Neutrophil (primary cell): ENCODE measurements at regions not wholly inside any gene's neighbourhood (a gene's known extent, or its start where the extent isn't known, plus 50 kb on each side); places are given as distances from the start of the nearest gene placed in this dataset.

Experiments used
- H3K27ac ChIP-seq: fragments of 200-600 bp; sonication (generic); 2 replicates; pipeline ENCODE4 v1.5.1; 2016; ENCODE audit warnings: mild to moderate bottlenecking, moderate library complexity
- H3K27me3 ChIP-seq: fragments of 200-600 bp; sonication (generic); 2 replicates; pipeline ENCODE4 v1.6.0; 2016; ENCODE audit warnings: mild to moderate bottlenecking
- H3K36me3 ChIP-seq: fragments of 200-600 bp; sonication (generic); 2 replicates; pipeline ENCODE4 v1.5.1; 2017
- H3K4me1 ChIP-seq, 2 experiments: fragments of 200-600 bp in 1 of 2; sonication (generic) in 1 of 2; 1 replicate in 1 of 2; 2 replicates in 1 of 2; pipeline versions ENCODE4 v1.5.1 to v1.6.1; 2013 to 2016; ENCODE audit warnings: low read depth in 1 of 2, low read length in 1 of 2, mild to moderate bottlenecking in 1 of 2, moderate library complexity in 1 of 2; ENCODE audit not compliant: control insufficient read depth in 1 of 2, insufficient read depth in 1 of 2
- H3K4me3 ChIP-seq, 2 experiments: fragments of 200-600 bp in 1 of 2; sonication (generic) in 1 of 2; 1 replicate in 1 of 2; 2 replicates in 1 of 2; pipeline ENCODE4 v1.5.1; 2013 to 2016; ENCODE audit warnings: low read depth in 1 of 2, low read length in 1 of 2, mild to moderate bottlenecking in 1 of 2, moderate library complexity in 1 of 2
- H3K9me3 ChIP-seq: fragments of 200-600 bp; sonication (generic); 2 replicates; pipeline ENCODE4 v1.5.1; 2016
- CTCF ChIP-seq: fragments of 200-600 bp; sonication (generic); IDR thresholded peaks from 2 replicates; pipeline ENCODE4 v1.5.1; 2016; ENCODE audit warnings: antibody characterized with exemption

- H3K4me1 ChIP-seq, result no peaks in the 10 kb centered on the region
- TF ChIP-seq CTCF, result no peak
- no peaks in the 10 kb centered on the region for H3K36me3 ChIP-seq
- H3K9me3 ChIP-seq, result no peaks in the 10 kb centered on the region
- no peak overlapping the region for H3K27ac ChIP-seq
- H3K4me3 ChIP-seq, result no peak overlapping the region
- no peaks in the 10 kb centered on the region for H3K27me3 ChIP-seq
Observed at GRCh38 chr4:20381005-20381404, 129.3 kb downstream of the SLIT2 start.

- H3K9me3 ChIP-seq, result no peaks in the 10 kb centered on the region
- TF ChIP-seq CTCF, result no peak
- H3K27me3 ChIP-seq, result no peaks in the 10 kb centered on the region
- H3K27ac ChIP-seq, result no peak overlapping the region
- no peaks in the 10 kb centered on the region for H3K36me3 ChIP-seq
- H3K4me1 ChIP-seq, result no peaks in the 10 kb centered on the region
- no peak overlapping the region for H3K4me3 ChIP-seq
Observed at GRCh38 chr4:20383283-20383682, 131.6 kb downstream of the SLIT2 start.

GRCh38 chr4:20383969-20384368, 132.3 kb downstream of the SLIT2 start:
- Histone ChIP-seq H3K27ac (no peak overlapping the region), H3K27me3 (no peaks in the 10 kb centered on the region), H3K4me1 (no peaks in the 10 kb centered on the region), H3K9me3 (no peaks in the 10 kb centered on the region), H3K4me3 (no peak overlapping the region), H3K36me3 (no peaks in the 10 kb centered on the region)
- TF ChIP-seq CTCF, result no peak

- no peak for TF ChIP-seq CTCF
- Histone ChIP-seq H3K36me3 (no peaks in the 10 kb centered on the region), H3K9me3 (no peaks in the 10 kb centered on the region), H3K4me3 (no peak overlapping the region), H3K4me1 (no peaks in the 10 kb centered on the region), H3K27me3 (no peaks in the 10 kb centered on the region), H3K27ac (no peak overlapping the region)
Observed at GRCh38 chr4:20384456-20384855, 132.8 kb downstream of the SLIT2 start.

- no peak for TF ChIP-seq CTCF
- no peaks in the 10 kb centered on the region for H3K36me3 ChIP-seq
- H3K4me1 ChIP-seq, result no peaks in the 10 kb centered on the region
- H3K4me3 ChIP-seq, result no peak overlapping the region
- H3K27ac ChIP-seq, result no peak overlapping the region
- H3K27me3 ChIP-seq, result no peaks in the 10 kb centered on the region
- H3K9me3 ChIP-seq, result no peaks in the 10 kb centered on the region
Observed at GRCh38 chr4:20386001-20386740, 134.5 kb downstream of the SLIT2 start.

GRCh38 chr4:20386906-20387305, 135.2 kb downstream of the SLIT2 start:
- Histone ChIP-seq H3K4me1 (no peaks in the 10 kb centered on the region), H3K4me3 (no peak overlapping the region), H3K36me3 (no peaks in the 10 kb centered on the region), H3K9me3 (no peaks in the 10 kb centered on the region), H3K27me3 (no peaks in the 10 kb centered on the region), H3K27ac (no peak overlapping the region)
- TF ChIP-seq CTCF, result no peak
